GM21367 (cell line): ENCODE measurements at regions not wholly inside any gene's neighbourhood (a gene's known extent, or its start where the extent isn't known, plus 50 kb on each side); places are given as distances from the start of the nearest gene placed in this dataset.
"Not testable (repeated sequence)": the region's sequence is repeated elsewhere in the genome, so short reads cannot be mapped to it uniquely, and the experiment has no call there.

Source experiments
- ATAC-seq: cut with Tn5 transposase; IDR thresholded peaks from one replicate; pipeline ENCODE4 v1.9.1; 2021; ENCODE audit not compliant: unreplicated experiment

GRCh38 chr2:149765636-149766035 is 178.1 kb upstream of the MMADHC start:
- ATAC-seq: no peak

GRCh38 chr2:149765003-149765402 is 177.4 kb upstream of the MMADHC start:
- no peak for ATAC-seq

- no peak for ATAC-seq
These were observed 175.8 kb upstream of the MMADHC start for GRCh38 chr2:149763358-149763757.

DNA sequence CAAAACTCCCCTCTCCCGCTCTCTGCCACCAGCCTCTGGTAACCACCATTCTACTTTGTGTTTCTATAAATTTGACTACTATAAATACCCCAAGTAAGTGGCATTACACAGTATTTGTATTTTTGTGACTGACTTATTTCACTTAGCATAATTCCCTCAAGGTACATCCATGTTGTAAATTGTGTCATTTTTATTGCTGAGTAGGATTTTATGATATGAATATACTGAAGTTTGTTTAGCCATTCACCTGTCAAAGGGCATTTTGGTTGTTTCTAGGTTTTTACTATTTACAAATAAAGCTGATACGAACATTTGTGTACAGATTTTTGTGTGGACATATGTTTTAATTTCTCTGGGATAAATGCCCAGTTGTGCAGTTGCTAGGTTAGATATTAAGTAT is 174.0 kb upstream of the MMADHC start:
- no peak for ATAC-seq

GRCh38 chr2:149759382-149759781 is 171.8 kb upstream of the MMADHC start:
- not testable (repeated sequence) for ATAC-seq

- not testable (repeated sequence) for ATAC-seq
These were observed 167.1 kb upstream of the MMADHC start for GRCh38 chr2:149754722-149755121.

- no peak for ATAC-seq
These were observed 159.9 kb upstream of the MMADHC start for GRCh38 chr2:149747456-149747855.

DNA sequence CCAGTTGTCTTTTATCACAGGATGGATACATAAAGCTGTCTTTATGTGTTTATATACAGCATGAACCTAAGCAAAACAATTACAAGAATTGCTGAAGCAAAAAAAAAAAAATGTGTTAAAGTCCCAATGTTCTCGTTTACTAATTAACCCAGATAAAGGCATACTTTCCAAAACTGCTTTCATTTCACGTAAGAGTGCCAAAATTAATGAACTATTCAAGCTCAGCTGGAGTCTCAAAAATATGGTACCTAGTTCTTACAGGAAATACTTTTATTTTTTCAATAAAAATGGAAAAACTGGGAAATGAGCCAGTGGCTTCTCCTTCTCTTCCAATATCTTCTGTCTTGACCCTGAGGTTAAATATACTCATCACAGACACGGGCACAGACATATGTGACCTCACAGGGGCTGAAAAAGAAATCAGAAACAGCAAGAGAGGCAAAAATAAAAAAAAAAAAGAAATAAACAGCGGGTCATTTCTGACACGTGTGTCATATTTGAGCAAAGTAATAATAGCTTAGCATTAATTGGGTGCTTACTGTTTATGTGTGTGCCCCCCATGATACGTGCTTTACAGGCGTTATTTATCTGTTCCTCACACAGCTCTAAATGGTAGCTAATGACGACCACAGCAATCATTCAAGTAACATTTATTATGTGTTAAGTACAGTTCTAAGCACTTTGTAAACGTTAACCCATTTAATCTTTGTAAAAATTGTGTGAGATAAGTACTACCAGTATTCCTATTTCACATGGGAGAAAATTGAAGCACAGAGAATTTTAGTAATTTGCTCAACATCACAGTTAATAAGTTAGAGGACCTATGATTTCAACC is 158.0 kb upstream of the MMADHC start:
- no peak for ATAC-seq

GRCh38 chr2:149744865-149745264 is 157.3 kb upstream of the MMADHC start:
- ATAC-seq: no peak

GRCh38 chr2:149743842-149744448 is 156.4 kb upstream of the MMADHC start:
- no peak for ATAC-seq

DNA sequence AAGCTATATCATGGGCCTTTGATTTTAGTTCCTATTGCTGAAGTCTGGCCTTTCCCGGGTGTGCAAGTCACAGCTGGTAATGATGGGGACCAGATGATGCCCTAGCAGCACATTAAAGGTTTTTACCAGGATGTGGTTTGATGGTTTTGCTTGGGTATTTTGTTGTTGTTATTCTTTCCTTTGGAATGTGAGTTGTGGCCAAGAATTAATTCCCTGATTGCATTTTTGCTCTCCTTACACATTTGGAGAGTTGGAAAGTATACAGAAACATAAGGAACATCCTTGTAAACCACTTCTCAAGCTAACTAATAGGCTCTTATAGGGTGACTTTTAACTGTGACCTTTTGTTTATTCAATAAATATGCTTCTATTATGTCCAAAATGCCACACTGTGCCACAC is 154.1 kb upstream of the MMADHC start:
- ATAC-seq: no peak

DNA sequence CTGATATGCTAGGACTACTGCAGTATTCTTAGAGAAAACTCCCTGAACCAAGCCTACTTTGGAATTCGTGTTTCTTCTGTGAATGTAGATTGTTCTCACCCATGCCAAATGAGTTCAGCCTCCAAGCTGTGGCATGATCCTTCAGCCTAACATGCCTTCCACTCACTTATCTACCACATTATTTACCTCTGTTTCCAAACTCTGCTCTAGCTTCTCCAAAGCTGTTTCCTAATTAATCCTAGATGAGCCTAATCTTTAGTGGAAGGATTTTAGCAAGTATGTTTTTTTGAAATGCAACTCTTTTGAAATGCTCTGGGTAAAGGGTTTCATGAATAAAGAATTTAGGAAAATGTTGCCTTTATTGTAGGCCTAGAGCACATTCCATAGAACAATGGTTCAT is 152.9 kb upstream of the MMADHC start:
- no peak for ATAC-seq

DNA sequence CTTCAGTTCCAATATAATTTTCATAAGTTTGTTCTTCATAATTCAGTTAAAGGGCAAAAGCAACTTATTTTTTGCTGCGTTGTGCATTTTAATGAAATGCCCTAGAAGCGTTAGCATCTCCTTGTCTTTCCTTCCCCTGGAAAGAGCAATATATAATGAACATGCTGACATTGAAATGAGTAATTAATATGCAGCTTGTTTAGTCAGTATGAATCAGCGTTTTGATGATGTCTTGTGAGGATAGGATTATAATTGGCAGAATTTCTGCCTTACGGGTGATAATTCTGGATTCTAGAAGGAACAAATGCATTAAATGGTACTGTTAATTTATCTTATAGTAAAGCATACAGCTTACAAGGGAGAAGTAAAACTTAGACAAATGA is 152.3 kb upstream of the MMADHC start:
- no peak for ATAC-seq

- no peak for ATAC-seq
These were observed 151.8 kb upstream of the MMADHC start for GRCh38 chr2:149739171-149739882.

DNA sequence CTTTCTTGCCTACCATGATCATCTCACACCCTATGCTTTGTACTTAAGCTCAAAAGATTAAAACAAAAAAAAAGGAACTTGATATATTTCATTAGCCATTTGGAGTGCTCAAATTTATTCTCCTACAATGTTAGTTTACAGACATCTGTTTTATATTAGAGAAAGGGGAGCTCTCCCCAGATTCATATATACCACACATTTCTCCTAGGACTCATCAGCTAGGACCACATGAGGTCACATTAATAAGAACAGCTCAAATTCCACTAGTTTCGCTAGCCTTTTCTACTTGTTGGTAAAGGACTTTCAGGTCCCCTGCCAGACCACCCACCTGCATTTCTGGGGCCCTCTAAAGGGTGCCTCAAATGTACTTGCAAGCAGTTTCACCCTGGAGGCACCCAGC is 151.2 kb upstream of the MMADHC start:
- no peak for ATAC-seq

DNA sequence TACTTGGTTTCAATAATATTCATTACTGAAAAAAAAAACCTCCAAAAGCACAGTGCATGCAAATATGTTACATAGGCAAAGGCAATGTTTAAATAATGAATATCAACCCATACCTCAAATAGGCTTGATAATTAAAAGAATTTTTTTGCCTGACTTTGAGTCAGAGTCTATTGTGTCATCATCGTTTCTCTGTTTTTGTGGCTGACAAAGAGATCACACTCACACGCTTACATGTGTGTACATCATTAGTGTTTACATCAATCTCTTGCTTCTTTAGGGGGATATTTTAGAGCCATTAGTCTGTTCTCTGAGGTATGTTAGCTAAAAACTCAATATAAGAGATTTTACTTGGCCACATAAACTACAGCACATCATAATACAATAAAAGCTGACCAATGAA is 150.3 kb upstream of the MMADHC start:
- no peak for ATAC-seq

DNA sequence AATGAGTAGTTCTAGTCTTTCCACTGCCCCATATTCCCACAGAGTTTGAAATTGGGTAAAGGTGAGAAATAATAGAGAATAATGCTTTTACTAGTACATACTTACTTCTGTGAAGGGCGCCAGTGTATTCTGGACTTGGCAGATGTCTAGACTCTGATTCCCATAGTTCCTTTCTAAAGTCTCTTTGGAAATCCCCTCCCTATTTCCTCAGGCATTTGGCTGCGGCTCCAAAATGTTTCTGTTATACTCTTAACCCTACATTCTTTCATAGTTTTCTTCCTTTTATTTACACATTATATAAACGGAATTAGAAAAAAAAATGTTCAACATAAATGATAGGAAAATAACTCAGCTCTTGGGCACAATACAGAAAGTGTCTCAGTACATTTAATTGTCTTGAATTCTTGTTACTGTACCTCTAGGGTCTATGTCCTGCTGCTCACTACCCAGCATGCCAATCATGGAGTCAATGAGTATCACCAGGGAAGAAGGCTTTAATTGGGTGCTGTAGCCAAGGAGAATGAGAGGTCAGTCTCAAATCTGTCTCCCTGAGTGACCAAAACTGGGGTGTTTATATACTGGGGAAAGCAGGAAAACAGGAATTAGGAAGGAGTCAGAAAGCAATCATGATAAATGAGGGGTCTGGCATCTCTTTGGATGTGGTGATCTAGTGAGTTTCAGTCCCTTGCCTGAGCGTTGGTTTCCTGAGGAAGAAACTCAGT is 147.8 kb upstream of the MMADHC start:
- no peak for ATAC-seq

GRCh38 chr2:149733936-149734685 is 146.5 kb upstream of the MMADHC start:
- ATAC-seq: no peak

- no peak for ATAC-seq
These were observed 145.2 kb upstream of the MMADHC start for GRCh38 chr2:149732730-149733290.

- no peak for ATAC-seq
These were observed 144.6 kb upstream of the MMADHC start for GRCh38 chr2:149732001-149732685.
